GM23338 (cell line): ENCODE measurements at regions not wholly inside any gene's neighbourhood (a gene's known extent, or its start where the extent isn't known, plus 50 kb on each side); places are given as distances from the start of the nearest gene placed in this dataset.

Experiments
- ATAC-seq: fragments of 200-7000 bp; cut with Tn5 transposase; 3 replicates; pipeline ENCODE4 v1.9.1; 2020
- DNase-seq: peaks from one replicate; pipeline ENCODE4 v3.0.0-alpha.2; 2015; ENCODE audit warnings: low spot score
- H2AFZ ChIP-seq: fragments of 200-600 bp; sonication (generic); 2 replicates; pipeline ENCODE4 v1.8.0; 2016; ENCODE audit warnings: antibody characterized with exemption, mild to moderate bottlenecking, moderate library complexity
- H3F3A ChIP-seq: fragments of 200-600 bp; sonication (generic); replicated peaks from 2 replicates; pipeline ENCODE4 v1.8.0; 2017; ENCODE audit warnings: antibody characterized with exemption, mixed run types, low read depth
- H3K27ac ChIP-seq: fragments of 200-600 bp; sonication (generic); 2 replicates; pipeline ENCODE4 v1.6.1; 2016; ENCODE audit warnings: low read depth
- H3K27me3 ChIP-seq: fragments of 200-600 bp; sonication (generic); 2 replicates; pipeline ENCODE4 v1.8.0; 2016; ENCODE audit warnings: mild to moderate bottlenecking, mixed run types, moderate library complexity; ENCODE audit not compliant: insufficient read depth
- H3K36me3 ChIP-seq: fragments of 200-600 bp; sonication (generic); 2 replicates; pipeline ENCODE4 v1.8.0; 2016; ENCODE audit warnings: mild to moderate bottlenecking; ENCODE audit not compliant: insufficient read depth
- H3K4me1 ChIP-seq: fragments of 200-600 bp; sonication (generic); 2 replicates; pipeline ENCODE4 v1.8.0; 2016; ENCODE audit warnings: mild to moderate bottlenecking, moderate library complexity; ENCODE audit not compliant: insufficient read depth
- H3K4me2 ChIP-seq: fragments of 200-600 bp; sonication (generic); 2 replicates; pipeline ENCODE4 v1.7.1; 2017; ENCODE audit warnings: mixed run types
- H3K4me3 ChIP-seq: fragments of 200-600 bp; sonication (generic); 2 replicates; pipeline ENCODE4 v1.6.1; 2016; ENCODE audit warnings: mixed run types
- H3K79me2 ChIP-seq: fragments of 200-600 bp; sonication (generic); replicated peaks from 2 replicates; pipeline ENCODE4 v1.8.0; 2017; ENCODE audit warnings: mild to moderate bottlenecking; ENCODE audit not compliant: insufficient read depth
- H3K9me2 ChIP-seq: fragments of 200-600 bp; sonication (generic); 2 replicates; pipeline ENCODE4 v1.8.0; 2017; ENCODE audit not compliant: insufficient read depth
- H4K20me1 ChIP-seq: fragments of 200-600 bp; sonication (generic); replicated peaks from 2 replicates; pipeline ENCODE4 v1.8.0; 2017; ENCODE audit warnings: mild to moderate bottlenecking; ENCODE audit not compliant: insufficient read depth
- H3K27ac Mint-ChIP-seq: 2 replicates; pipeline ENCODE4 v1.8.0; 2020; ENCODE audit warnings: inconsistent platforms, mild to moderate bottlenecking, moderate library complexity, mixed read lengths
- H3K27me3 Mint-ChIP-seq: 3 replicates; pipeline ENCODE4 v1.8.0; 2022; ENCODE audit warnings: low read depth, mild to moderate bottlenecking, moderate library complexity, mixed read lengths, inconsistent platforms; ENCODE audit not compliant: insufficient read depth, poor library complexity
- H3K36me3 Mint-ChIP-seq: 3 replicates; pipeline ENCODE4 v1.8.0; 2021; ENCODE audit warnings: low read depth, mild to moderate bottlenecking, inconsistent platforms, moderate library complexity, mixed read lengths
- H3K4me1 Mint-ChIP-seq: 3 replicates; pipeline ENCODE4 v1.8.0; 2020; ENCODE audit warnings: mild to moderate bottlenecking, inconsistent platforms, mixed read lengths
- H3K4me3 Mint-ChIP-seq: 3 replicates; pipeline ENCODE4 v1.8.0; 2021; ENCODE audit warnings: moderate library complexity, mild to moderate bottlenecking, inconsistent platforms, mixed read lengths
- H3K9me3 Mint-ChIP-seq: 3 replicates; pipeline ENCODE4 v1.8.0; 2020; ENCODE audit warnings: moderate library complexity, mild to moderate bottlenecking, inconsistent platforms, mixed read lengths
- CREB1 ChIP-seq: fragments of 250-450 bp; sonication (Bioruptor Pico); IDR thresholded peaks from 2 replicates; pipeline ENCODE4 v1.5.0; 2020; ENCODE audit warnings: low read depth, mild to moderate bottlenecking, moderate library complexity
- CTCF ChIP-seq, 2 experiments: fragments of 200-600 bp in 1 of 2; sonication (generic) in 1 of 2; conservative IDR thresholded peaks; 2 replicates each; pipeline versions ENCODE4 v1.5.1 to v1.6.1; 2016 to 2017; ENCODE audit warnings: antibody characterized with exemption in 2 of 2, low read depth in 2 of 2, mild to moderate bottlenecking in 2 of 2, moderate library complexity in 1 of 2
- ETS1 ChIP-seq: IDR thresholded peaks from 2 replicates; pipeline ENCODE4 v1.6.1; 2016; ENCODE audit warnings: antibody characterized with exemption
- EZH2 ChIP-seq: fragments of 200-600 bp; sonication (generic); IDR thresholded peaks from one replicate; pipeline ENCODE4 v1.8.0; 2017; ENCODE audit warnings: antibody characterized with exemption, mild to moderate bottlenecking, low read depth; ENCODE audit not compliant: unreplicated experiment
- EZH2phosphoT487 ChIP-seq: fragments of 200-600 bp; sonication (generic); IDR thresholded peaks from one replicate; pipeline ENCODE4 v1.8.1; 2018; ENCODE audit warnings: antibody characterized with exemption; ENCODE audit not compliant: unreplicated experiment
- JUNB ChIP-seq: IDR thresholded peaks from one replicate; pipeline ENCODE4 v1.6.1; 2016; ENCODE audit warnings: antibody characterized with exemption; ENCODE audit not compliant: unreplicated experiment
- NANOG ChIP-seq: IDR thresholded peaks from 2 replicates; pipeline ENCODE4 v1.6.1; 2016; ENCODE audit warnings: antibody characterized with exemption, borderline replicate concordance
- POLR2AphosphoS5 ChIP-seq: IDR thresholded peaks from 2 replicates; pipeline ENCODE4 v1.6.1; 2016; ENCODE audit warnings: antibody characterized with exemption, low read depth
- REST ChIP-seq: IDR thresholded peaks from one replicate; pipeline ENCODE4 v1.6.1; 2018; ENCODE audit warnings: antibody characterized with exemption; ENCODE audit not compliant: unreplicated experiment
- STAT1 ChIP-seq: IDR thresholded peaks from one replicate; pipeline ENCODE4 v1.6.1; 2016; ENCODE audit warnings: antibody characterized with exemption; ENCODE audit not compliant: unreplicated experiment
- ZNF114 ChIP-seq: fragments of 250-450 bp; sonication (Bioruptor Pico); IDR thresholded peaks from 2 replicates; pipeline ENCODE4 v1.5.0; 2020; ENCODE audit warnings: mild to moderate bottlenecking, moderate library complexity
- ZNF331 ChIP-seq: fragments of 250-450 bp; sonication (Bioruptor Pico); IDR thresholded peaks from 2 replicates; pipeline ENCODE4 v1.5.0; 2020; ENCODE audit warnings: low read depth, mild to moderate bottlenecking, moderate library complexity
- ZNF462 ChIP-seq: fragments of 250-450 bp; sonication (Bioruptor Pico); IDR thresholded peaks from 2 replicates; pipeline ENCODE4 v1.5.0; 2020; ENCODE audit warnings: mild to moderate bottlenecking, moderate library complexity

GRCh38 chr10:93177511-93177910, 103.8 kb downstream of the CYP26A1 start:
- H3K4me3 Mint-ChIP-seq, result no peak overlapping the region
- H3K79me2 ChIP-seq, result no peaks in the 10 kb centered on the region
- TF ChIP-seq ZNF114 (CRISPR knock-in tag) (no peak), ZNF462 (no peak), EZH2 (no peak), EZH2phosphoT487 (no peak), NANOG (no peak), POLR2AphosphoS5 (no peak), CTCF (conservative IDR thresholded peaks at IDR 0.05; ENCODE audit: low read depth in 2 of 2) (no peak), STAT1 (no peak), ETS1 (no peak), JUNB (no peak), REST (no peak), ZNF331 (no peak), CREB1 (CRISPR knock-in tag) (no peak)
- no peak overlapping the region for H3K4me2 ChIP-seq
- H2AFZ ChIP-seq, result no peak overlapping the region
- H3K27ac Mint-ChIP-seq, result no peak overlapping the region
- DNase-seq, result no peak
- no peak overlapping the region for H3K27ac ChIP-seq
- no peaks in the 10 kb centered on the region for H3K36me3 ChIP-seq
- no peaks in the 10 kb centered on the region for H3K9me3 Mint-ChIP-seq
- no peaks in the 10 kb centered on the region for H3F3A ChIP-seq
- 0 out of 2 replicates have a peak, but pooled peaks cover 7% of the 10 kb centered on the region for H3K4me1 ChIP-seq
- H3K27me3 ChIP-seq, result no peaks in the 10 kb centered on the region
- no peaks in the 10 kb centered on the region for H3K36me3 Mint-ChIP-seq
- 0 out of 2 replicates have a peak, but pooled peaks cover 4% of the 10 kb centered on the region for H3K9me2 ChIP-seq
- H3K4me1 Mint-ChIP-seq, result 0 out of 3 replicates have a peak, but pooled peaks cover 3% of the 10 kb centered on the region
- H3K27me3 Mint-ChIP-seq, result no peaks in the 10 kb centered on the region
- no peak for ATAC-seq
- H3K4me3 ChIP-seq, result no peak overlapping the region
- no peaks in the 10 kb centered on the region for H4K20me1 ChIP-seq
